ENCODE measurements at regions not wholly inside any gene's neighbourhood (a gene's known extent, or its start where the extent isn't known, plus 50 kb on each side); places are given as distances from the start of the nearest gene placed in this dataset.
"Not testable (repeated sequence)": the region's sequence is repeated elsewhere in the genome, so short reads cannot be mapped to it uniquely, and the experiment has no call there.

DNA sequence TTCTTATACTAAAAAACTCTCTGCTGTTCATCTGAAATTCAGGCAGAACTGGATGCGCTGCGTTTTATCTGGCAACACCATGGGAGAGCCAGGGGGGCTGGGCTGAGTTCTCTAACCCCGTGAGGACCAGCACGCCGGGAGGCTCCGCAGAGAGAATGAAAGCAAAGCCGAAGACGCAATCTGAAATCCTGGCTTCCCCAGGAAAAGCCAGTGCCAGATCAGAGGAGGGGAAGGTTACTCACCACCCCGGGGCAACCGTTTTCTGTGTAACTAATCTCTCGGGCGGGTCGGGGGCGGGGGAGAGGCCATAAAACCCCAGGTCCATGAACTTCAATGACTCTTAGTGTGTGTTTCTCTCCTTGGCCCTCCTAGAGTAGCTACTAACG, 99.4 kb downstream of the SHANK2 start:
- no peaks in the 10 kb centered on the region for H3K9me3 ChIP-seq (ENCODE audit: control insufficient read depth, insufficient read depth, low read depth, low read length)
- no TSS peak for BruUV-seq (replicated peaks)
- ChIA-PET POLR2A (interaction anchor here (0.7 kb wide), 1 partner anchor 1198 kb away, joined by 3 read pairs; no protein-coding TSS in a partner anchor), CTCF (no interaction called here)
- in situ Hi-C loops (cut with HindIII; ENCODE audit: low pct_unique_long_range_greater_than_20kb, low sequenced_read_pairs), result no loop called here
- no peaks in the 10 kb centered on the region for H3K4me1 ChIP-seq (ENCODE audit: control insufficient read depth, insufficient read depth, low read length)
- no peaks in the 10 kb centered on the region for H3K36me3 ChIP-seq (ENCODE audit: control insufficient read depth, insufficient read depth, low read length)
- TF ChIP-seq, protein P1, sequence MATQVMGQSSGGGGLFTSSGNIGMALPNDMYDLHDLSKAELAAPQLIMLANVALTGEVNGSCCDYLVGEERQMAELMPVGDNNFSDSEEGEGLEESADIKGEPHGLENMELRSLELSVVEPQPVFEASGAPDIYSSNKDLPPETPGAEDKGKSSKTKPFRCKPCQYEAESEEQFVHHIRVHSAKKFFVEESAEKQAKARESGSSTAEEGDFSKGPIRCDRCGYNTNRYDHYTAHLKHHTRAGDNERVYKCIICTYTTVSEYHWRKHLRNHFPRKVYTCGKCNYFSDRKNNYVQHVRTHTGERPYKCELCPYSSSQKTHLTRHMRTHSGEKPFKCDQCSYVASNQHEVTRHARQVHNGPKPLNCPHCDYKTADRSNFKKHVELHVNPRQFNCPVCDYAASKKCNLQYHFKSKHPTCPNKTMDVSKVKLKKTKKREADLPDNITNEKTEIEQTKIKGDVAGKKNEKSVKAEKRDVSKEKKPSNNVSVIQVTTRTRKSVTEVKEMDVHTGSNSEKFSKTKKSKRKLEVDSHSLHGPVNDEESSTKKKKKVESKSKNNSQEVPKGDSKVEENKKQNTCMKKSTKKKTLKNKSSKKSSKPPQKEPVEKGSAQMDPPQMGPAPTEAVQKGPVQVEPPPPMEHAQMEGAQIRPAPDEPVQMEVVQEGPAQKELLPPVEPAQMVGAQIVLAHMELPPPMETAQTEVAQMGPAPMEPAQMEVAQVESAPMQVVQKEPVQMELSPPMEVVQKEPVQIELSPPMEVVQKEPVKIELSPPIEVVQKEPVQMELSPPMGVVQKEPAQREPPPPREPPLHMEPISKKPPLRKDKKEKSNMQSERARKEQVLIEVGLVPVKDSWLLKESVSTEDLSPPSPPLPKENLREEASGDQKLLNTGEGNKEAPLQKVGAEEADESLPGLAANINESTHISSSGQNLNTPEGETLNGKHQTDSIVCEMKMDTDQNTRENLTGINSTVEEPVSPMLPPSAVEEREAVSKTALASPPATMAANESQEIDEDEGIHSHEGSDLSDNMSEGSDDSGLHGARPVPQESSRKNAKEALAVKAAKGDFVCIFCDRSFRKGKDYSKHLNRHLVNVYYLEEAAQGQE (IDR thresholded peaks at IDR 0.05; ENCODE audit: insufficient read depth in 1 of 2, low read depth in 2 of 2, low read length in 1 of 2), result no peak
- TF ChIP-seq POLR2AphosphoS5 (IDR thresholded peaks at IDR 0.05; ENCODE audit: low read depth, low read length) (no peak), SIN3A (IDR thresholded peaks at IDR 0.05; ENCODE audit: borderline replicate concordance, insufficient read depth, low read depth, low read length) (no peak), TCF7L2 (IDR thresholded peaks at IDR 0.05; ENCODE audit: low read depth, low read length) (no peak)
- TF ChIP-seq, protein P2, sequence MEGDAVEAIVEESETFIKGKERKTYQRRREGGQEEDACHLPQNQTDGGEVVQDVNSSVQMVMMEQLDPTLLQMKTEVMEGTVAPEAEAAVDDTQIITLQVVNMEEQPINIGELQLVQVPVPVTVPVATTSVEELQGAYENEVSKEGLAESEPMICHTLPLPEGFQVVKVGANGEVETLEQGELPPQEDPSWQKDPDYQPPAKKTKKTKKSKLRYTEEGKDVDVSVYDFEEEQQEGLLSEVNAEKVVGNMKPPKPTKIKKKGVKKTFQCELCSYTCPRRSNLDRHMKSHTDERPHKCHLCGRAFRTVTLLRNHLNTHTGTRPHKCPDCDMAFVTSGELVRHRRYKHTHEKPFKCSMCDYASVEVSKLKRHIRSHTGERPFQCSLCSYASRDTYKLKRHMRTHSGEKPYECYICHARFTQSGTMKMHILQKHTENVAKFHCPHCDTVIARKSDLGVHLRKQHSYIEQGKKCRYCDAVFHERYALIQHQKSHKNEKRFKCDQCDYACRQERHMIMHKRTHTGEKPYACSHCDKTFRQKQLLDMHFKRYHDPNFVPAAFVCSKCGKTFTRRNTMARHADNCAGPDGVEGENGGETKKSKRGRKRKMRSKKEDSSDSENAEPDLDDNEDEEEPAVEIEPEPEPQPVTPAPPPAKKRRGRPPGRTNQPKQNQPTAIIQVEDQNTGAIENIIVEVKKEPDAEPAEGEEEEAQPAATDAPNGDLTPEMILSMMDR (IDR thresholded peaks at IDR 0.05), result no peak
- intact Hi-C loops (cut with micrococcal nuclease; ENCODE audit: unreplicated experiment), result no loop called here
- H3K27ac ChIP-seq (ENCODE audit: low read length), result no peak overlapping the region
- peak overlapping the region in 1 of 2 experiments; percentile 33; a peak in 2 of 4 replicates for H3K4me3 ChIP-seq (ENCODE audit: low read depth in 2 of 2, low read length in 2 of 2)
- H3K27me3 ChIP-seq (ENCODE audit: control insufficient read depth, insufficient read depth, low read length), result no peaks in the 10 kb centered on the region
- DNase-seq (ENCODE audit: low read depth, low spot score) (no peak), ATAC-seq (peak; percentile 58)

DNA sequence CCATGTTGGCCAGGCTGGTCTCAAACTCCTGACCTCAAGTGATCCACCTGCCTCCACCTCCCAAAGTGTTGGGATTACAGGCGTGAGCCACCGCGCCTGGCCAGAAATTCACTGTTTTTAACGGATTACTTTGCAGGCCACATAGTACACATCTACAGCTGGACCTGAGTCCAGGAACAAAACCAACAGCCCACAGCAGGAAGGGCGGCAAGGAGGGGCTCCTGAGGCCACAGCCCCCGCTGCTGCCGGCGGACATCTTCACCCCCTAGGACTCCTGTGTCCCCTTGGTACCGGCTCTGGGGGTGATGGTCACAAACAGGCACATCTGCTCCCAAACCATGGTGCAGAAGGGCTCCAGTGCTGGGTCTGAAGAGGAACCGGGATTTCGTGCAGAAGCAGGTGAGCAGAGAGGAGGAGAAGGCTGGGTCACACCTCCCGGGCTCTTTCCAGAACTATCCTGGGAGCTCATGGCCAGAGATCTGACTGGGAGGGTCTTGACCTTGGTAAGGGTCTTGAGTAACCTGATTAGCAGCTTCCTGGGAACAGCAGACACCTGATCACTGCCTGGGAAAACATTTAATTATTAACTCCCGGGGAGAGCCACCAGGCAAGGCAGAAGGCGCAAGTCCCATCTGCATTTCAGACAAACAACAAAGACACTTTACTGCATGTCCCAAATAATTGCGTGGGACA, 99.9 kb downstream of the SHANK2 start:
- BruUV-seq (replicated peaks); H3K9me3 ChIP-seq (ENCODE audit: control insufficient read depth, insufficient read depth, low read depth, low read length); POLR2A ChIA-PET; H3K4me1 ChIP-seq (ENCODE audit: control insufficient read depth, insufficient read depth, low read length); intact Hi-C loops (cut with micrococcal nuclease; ENCODE audit: unreplicated experiment); H3K27me3 ChIP-seq (ENCODE audit: control insufficient read depth, insufficient read depth, low read length); in situ Hi-C loops (cut with HindIII; ENCODE audit: low pct_unique_long_range_greater_than_20kb, low sequenced_read_pairs); H3K27ac ChIP-seq (ENCODE audit: low read length); H3K36me3 ChIP-seq (ENCODE audit: control insufficient read depth, insufficient read depth, low read length); DNase-seq (ENCODE audit: low read depth, low spot score): not testable (repeated sequence)
- CTCF ChIA-PET, result interaction anchor here (0.6 kb wide), 1 partner anchor 17 kb away, joined by 8 read pairs; no protein-coding TSS in a partner anchor
- ATAC-seq, result peak; percentile 19; the same call in 1 of the 2 replicates
- H3K4me3 ChIP-seq (ENCODE audit: low read depth in 2 of 2, low read length in 2 of 2), result peak overlapping the region in 1 of 2 experiments; percentile 33; a peak in 2 of 4 replicates

DNA sequence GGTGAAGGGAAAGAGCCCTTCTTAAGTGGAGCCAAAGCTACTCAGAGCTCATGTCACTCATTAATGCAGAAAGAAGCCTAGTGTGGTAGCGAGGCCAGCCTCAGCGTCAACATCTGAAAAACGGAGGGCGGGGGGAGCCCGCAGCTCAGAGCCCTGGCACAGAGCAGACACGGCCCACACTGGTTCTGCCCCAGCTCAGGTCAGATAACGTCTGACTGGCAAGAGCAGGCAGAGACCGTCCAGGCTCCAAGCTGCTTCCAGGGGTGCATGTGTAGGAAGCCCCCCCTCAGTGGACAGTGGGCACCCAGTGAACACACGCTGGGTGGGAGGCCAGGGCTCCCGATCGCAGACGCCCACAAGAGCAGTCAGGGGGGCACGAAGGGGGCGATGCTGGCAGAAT, 100.8 kb downstream of the SHANK2 start:
- DNase-seq (ENCODE audit: low read depth, low spot score), result no peak
- in situ Hi-C loops (cut with HindIII; ENCODE audit: low pct_unique_long_range_greater_than_20kb, low sequenced_read_pairs), result no loop called here
- no peak overlapping the region for H3K4me3 ChIP-seq (ENCODE audit: low read depth in 2 of 2, low read length in 2 of 2)
- H3K4me1 ChIP-seq (ENCODE audit: control insufficient read depth, insufficient read depth, low read length), result no peaks in the 10 kb centered on the region
- no peak overlapping the region for H3K27ac ChIP-seq (ENCODE audit: low read length)
- H3K27me3 ChIP-seq (ENCODE audit: control insufficient read depth, insufficient read depth, low read length), result no peaks in the 10 kb centered on the region
- intact Hi-C loops (cut with micrococcal nuclease; ENCODE audit: unreplicated experiment), result no loop called here
- ATAC-seq, result no peak
- H3K36me3 ChIP-seq (ENCODE audit: control insufficient read depth, insufficient read depth, low read length), result no peaks in the 10 kb centered on the region
- no peaks in the 10 kb centered on the region for H3K9me3 ChIP-seq (ENCODE audit: control insufficient read depth, insufficient read depth, low read depth, low read length)
- no TSS peak for BruUV-seq (replicated peaks)
- ChIA-PET CTCF (no interaction called here), POLR2A (no interaction called here)
- TF ChIP-seq, protein P1 (IDR thresholded peaks at IDR 0.05; ENCODE audit: insufficient read depth in 1 of 2, low read depth in 2 of 2, low read length in 1 of 2), result no peak
- TF ChIP-seq TCF7L2 (IDR thresholded peaks at IDR 0.05; ENCODE audit: low read depth, low read length), result no peak
- no peak for TF ChIP-seq SIN3A (IDR thresholded peaks at IDR 0.05; ENCODE audit: borderline replicate concordance, insufficient read depth, low read depth, low read length)
- TF ChIP-seq, protein P2 (IDR thresholded peaks at IDR 0.05), result no peak
